CD4-positive, alpha-beta T cell treated with Interleukin-17A for 1 hour (primary cell): ENCODE measurements at regions not wholly inside any gene's neighbourhood (a gene's known extent, or its start where the extent isn't known, plus 50 kb on each side); places are given as distances from the start of the nearest gene placed in this dataset.

ENCODE experiments used
- DNase-seq: peaks from one replicate; pipeline ENCODE4 v3.0.0-alpha.2; 2020

GRCh38 chr11:116275635-116276034 is 497.2 kb downstream of the BUD13 start:
- no peak for DNase-seq

- no peak for DNase-seq
These were observed 498.3 kb downstream of the BUD13 start for GRCh38 chr11:116274521-116274920.

- DNase-seq = no peak
These were observed 500.5 kb downstream of the BUD13 start for GRCh38 chr11:116272181-116272789.

DNA sequence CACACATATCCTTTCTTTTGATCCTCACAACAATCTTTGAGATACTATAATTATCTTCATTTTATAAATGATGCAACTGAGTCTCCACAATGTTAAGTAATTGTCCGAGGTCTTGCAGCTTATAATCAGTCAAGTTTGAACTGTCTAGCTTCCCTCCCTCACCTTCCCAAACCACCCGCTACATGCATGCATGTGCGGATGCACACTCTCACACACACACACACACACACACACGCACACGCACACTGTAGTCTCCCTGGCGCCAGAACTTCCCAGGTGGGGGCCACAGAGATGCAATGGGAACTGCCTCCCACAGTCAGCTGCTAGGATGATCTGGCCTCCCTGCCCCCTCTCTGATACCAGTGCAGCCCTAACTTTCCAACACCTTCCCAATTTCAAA is 501.3 kb downstream of the BUD13 start:
- no peak for DNase-seq

DNA sequence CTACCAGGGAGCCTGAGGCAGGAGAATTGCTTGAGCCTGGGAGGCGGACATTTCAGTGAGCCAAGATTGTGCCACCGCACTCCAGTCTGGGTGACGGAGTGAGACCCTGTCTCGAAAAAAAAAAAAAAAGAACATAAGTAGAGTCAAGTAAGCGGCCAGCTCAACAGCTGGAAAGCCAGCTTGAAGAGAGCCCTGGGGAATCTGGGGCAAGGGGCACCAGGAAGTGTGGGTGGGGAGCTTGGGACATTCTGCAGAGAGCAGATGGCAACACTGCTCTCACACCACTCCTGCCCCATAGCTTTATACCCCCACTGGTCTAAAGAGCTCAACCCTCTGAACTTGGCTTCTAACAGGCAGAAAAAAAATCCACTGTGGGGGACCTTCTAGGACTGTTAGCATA is 505.6 kb downstream of the BUD13 start:
- no peak for DNase-seq

GRCh38 chr11:116263770-116264169 is 509.0 kb downstream of the BUD13 start:
- no peak for DNase-seq

- no peak for DNase-seq
These were observed 509.8 kb downstream of the BUD13 start for GRCh38 chr11:116263019-116263418.

- DNase-seq = no peak
These were observed 510.4 kb downstream of the BUD13 start for GRCh38 chr11:116262370-116262769.

DNA sequence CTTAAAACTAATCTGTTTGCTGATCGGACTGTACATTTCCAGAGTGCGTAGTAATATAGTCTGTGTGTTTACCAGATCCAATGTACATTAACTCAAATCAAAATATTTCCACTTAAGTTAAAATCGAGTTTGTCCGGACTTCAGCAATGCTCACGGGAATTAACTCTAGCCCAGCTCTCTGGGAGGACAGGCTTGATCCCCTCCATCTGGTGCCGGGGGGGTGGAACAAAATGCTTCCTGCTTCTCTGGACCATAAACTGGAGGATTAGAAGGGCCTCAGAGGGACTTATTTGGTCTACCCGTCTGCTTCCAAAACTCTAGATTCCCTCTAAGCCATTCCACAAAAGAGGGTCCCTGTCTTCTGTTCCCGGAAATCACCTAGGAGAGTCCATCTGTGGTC is 511.2 kb downstream of the BUD13 start:
- DNase-seq = no peak

- DNase-seq = no peak
These were observed 514.0 kb downstream of the BUD13 start for GRCh38 chr11:116258821-116259220.

DNA sequence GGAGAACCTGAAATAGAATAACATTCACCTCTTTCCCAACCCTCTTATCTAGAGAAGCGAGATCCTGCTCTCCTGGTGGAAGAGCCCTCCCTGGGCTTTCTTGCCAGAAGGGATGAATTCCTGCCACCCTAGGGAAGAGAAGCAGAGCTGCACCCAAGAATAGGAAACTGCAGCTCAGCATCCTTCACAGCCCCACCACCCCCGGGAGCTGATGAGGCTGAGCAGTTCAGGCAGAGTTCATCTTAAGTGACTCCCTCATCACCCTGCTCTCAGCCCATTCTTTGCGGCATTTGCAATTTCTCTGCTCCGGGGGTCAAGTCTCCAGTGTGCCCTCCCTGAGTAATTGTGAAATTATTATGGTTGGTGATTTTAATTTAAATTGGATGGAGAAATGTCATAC is 514.9 kb downstream of the BUD13 start:
- no peak for DNase-seq

GRCh38 chr11:116257092-116257491 is 515.7 kb downstream of the BUD13 start:
- no peak for DNase-seq

DNA sequence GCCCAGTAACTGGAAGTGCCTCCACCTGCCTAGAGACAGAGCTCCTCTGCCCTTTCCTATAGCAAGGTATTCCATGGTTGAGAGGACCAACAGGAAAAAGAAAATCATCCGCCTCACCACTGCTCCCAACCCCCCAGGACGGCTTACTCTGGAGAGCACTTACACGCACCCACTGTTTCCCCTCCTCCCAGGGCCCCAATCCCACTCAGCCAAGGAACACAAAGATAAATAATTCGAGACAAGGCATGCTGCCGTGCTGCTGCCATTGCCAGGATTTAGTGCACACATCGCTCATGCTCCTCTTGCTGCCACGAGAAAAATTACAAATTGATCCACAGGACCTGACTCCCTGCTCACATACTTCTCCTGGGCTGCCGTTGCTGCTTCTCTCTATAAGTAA is 516.6 kb downstream of the BUD13 start:
- no peak for DNase-seq

GRCh38 chr11:116255321-116255953 is 517.4 kb downstream of the BUD13 start:
- no peak for DNase-seq

- no peak for DNase-seq
These were observed 522.6 kb downstream of the BUD13 start for GRCh38 chr11:116250155-116250554.

- DNase-seq = no peak
These were observed 523.2 kb downstream of the BUD13 start for GRCh38 chr11:116249561-116249960.

- DNase-seq = no peak
These were observed 527.9 kb downstream of the BUD13 start for GRCh38 chr11:116244889-116245288.

- DNase-seq = no peak
These were observed 528.3 kb downstream of the BUD13 start for GRCh38 chr11:116244439-116244838.

DNA sequence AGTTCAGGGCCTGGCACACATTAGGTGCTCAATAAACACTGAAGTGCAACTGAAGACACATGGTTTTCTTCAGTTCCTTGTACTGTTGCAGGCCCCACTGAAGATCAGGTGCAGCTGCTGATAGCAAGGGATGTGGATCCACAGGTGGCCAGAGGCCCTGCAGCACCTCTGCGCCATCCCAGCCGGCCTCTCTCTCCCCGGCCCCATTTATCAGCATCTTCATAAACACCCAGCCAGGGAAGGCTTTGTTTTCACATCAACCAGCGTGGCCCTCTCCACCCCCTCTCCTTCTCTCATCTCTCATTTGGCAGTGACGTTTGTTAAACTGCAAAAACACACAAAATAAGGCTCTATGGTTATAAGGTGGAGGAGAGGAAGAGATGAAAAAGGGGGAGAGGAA is 528.8 kb downstream of the BUD13 start:
- DNase-seq = no peak

- no peak for DNase-seq
These were observed 530.8 kb downstream of the BUD13 start for GRCh38 chr11:116242006-116242405.

DNA sequence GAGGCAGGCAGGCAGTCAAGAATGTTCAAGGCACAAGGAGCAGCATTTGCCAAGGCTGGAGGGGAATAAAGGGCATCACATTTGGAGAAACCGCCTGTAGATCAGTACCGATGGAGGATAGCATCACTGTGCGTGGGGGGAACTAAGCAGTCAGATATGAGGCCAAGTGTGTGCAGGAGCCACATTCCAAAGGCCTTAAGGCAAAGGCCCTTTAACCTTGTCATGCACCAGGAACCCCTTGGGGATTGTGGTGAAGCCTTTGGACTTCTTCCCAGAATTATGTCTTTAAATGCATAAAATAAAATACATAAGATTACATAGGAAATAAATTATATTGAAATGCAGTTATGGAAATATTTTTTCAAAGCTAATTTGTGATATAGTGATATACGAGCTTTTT is 532.1 kb downstream of the BUD13 start:
- DNase-seq = no peak

GRCh38 chr11:116239247-116239646 is 533.5 kb downstream of the BUD13 start:
- DNase-seq = no peak

DNA sequence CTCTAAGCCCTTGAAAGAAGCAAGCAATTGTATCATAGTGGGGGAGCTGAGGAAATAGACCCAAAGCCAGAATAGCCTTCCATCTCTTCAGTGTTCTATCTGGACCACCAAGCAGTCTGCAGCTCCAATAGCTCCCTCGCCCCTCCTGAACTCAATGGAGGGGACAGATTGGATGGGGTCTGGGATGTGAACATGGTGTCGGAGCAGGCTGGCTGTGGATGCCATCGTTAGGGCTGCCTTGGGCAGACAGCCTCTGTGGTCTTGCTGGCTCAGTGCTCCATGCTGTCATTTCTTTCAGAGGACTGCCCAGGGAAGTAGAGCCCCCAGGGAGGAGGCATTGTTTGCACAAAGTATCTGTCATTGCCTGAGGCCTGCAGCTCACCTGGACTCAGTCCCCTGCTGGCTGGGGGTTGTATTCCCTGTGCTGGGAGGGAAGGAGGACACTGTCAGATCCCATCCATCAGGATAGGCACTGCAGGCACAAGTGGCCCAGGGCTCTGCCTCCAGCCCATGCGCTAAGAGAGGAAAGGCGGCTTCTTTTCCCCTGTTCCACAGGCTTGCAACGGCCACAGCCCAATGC is 537.7 kb downstream of the BUD13 start:
- DNase-seq = no peak

DNA sequence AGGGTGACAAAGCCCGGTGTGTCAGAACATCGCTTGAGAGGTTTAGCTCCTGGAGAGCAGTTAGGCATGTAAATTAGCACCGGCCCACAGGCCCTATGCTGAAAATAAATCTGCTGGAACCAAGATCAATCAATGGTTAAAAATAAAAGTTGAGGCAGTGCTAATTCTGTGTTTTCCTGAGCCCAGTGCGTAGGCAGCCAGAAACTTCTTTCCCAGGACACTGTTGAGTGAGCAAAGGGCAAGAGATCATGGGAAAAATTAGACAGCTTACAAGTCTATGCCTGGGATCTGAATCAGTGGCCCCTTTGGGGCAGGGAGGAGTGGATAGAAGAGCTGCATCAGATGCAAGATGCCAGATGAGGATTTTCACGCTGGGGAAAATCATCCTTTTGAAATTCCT is 539.2 kb downstream of the BUD13 start:
- no peak for DNase-seq

- no peak for DNase-seq
These were observed 540.4 kb downstream of the BUD13 start for GRCh38 chr11:116232364-116232828.
